ACHN (cell line): ENCODE measurements at regions not wholly inside any gene's neighbourhood (a gene's known extent, or its start where the extent isn't known, plus 50 kb on each side); places are given as distances from the start of the nearest gene placed in this dataset.
A peak's percentile ranks its signal among the peaks of the same experiment; 100 is the strongest.
"Not testable (repeated sequence)": the region's sequence is repeated elsewhere in the genome, so short reads cannot be mapped to it uniquely, and the experiment has no call there.

Experiments
- DNase-seq: peaks from one replicate; pipeline ENCODE4 v3.0.0-alpha.2; 2015
- in situ Hi-C: cut with HindIII; loops from 2 replicates; pipeline ENCODE4 v1.10.0; 2017; ENCODE audit warnings: low sequenced_read_pairs, low pct_ligation_motif_present, low pct_unique_long_range_greater_than_20kb

DNA sequence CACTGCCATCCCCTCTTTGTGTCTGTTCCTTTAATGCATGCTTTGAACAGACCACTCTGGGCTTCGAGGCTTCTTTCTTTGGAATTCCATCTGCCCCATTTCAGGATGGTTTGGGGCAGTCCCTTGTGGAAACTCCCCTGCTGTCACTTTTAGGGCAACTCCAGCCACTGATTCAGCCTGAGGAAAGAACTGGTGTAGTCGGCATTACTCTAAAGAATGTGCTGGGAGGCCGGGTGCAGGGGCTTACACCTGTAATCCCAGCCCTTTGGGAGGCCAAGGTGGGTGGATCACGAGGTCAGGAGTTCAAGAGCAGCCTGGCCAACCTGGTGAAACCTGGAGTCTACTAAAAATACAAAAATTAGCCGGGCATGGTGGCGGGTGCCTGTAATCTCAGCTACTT, 358.1 kb upstream of the NUPR2 start:
- in situ Hi-C loops = no loop called here
- no peak for DNase-seq

DNA sequence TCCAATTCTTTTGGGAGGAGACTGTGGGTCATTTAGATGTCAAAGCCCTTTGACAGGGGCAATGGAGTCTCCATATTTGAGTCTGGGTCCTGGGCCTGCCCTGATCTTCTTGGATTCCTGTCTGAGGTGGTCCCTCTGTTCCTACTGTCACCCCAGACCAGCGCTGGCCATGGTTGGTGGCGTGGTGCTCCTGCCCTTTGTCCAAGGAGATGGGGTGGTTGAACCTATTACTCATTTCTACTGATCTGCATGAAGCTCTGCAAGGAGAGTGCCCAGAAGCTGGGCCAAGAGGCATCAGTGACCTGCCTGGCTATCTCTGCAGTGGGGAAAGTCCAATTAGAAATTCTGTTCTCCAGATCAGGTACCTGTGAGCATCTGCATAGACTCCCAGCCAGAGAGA, 355.6 kb upstream of the NUPR2 start:
- no peak for DNase-seq
- in situ Hi-C loops = no loop called here

DNA sequence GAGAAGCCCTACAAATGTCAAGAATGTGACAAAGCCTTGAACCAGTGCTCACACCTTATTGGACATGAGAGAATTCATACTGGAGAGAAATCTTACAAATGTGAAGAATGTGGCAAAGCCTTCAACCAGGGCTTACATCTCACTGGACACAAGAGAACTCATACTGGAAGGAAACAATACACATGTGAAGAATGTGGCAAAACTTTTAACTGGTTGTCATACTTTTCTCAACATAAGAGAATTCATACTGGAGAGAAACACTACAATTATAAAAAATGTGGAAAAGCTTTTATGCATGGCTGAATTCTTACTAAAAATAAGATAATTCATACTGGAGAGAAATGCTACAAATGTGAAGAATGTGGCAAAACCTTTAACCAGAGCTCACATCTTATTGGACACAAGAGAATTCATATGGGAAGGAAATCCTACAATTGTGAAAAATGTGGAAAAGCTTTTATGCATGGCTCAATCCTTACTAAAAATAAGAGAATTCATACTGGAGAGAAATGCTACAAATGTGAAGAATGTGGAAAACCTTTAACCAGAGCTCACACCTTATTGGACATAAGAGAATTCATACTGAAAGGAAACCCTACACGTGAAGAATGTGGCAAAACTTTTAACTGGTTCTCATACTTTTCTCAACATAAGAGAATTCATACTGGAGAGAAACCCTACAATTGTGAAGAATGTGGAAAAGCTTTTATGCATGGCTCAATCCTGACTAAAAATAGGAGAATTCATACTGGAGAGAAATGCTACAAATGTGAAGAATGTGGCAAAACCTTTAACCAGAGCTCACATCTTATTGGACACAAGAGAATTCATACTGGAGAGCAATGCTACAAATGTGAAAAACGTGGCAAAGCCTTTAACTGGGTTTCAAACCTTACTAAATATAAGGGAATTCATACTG, 350.6 kb upstream of the NUPR2 start:
- DNase-seq, in situ Hi-C loops: not testable (repeated sequence)

DNA sequence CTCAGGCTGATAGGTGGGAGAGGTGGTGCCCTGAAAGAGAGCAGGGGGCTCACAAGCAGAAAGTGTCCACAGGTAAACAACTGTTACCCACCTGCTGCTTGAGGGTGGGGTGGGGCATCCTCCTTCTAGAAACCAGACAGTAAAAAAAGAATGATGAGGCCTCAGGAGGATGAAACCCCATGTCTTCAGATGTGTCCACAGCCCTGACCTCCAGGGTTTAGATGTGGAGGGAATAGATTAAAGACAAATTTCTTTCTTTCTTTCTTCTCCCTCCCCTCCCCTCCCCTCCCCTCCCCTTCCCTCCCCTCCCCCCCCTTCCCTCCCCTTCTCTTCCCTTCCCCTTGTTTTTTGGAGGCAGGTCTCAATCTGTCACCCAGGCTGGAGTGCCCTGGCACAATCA, 333.5 kb upstream of the NUPR2 start:
- in situ Hi-C loops = no loop called here
- DNase-seq = no peak

DNA sequence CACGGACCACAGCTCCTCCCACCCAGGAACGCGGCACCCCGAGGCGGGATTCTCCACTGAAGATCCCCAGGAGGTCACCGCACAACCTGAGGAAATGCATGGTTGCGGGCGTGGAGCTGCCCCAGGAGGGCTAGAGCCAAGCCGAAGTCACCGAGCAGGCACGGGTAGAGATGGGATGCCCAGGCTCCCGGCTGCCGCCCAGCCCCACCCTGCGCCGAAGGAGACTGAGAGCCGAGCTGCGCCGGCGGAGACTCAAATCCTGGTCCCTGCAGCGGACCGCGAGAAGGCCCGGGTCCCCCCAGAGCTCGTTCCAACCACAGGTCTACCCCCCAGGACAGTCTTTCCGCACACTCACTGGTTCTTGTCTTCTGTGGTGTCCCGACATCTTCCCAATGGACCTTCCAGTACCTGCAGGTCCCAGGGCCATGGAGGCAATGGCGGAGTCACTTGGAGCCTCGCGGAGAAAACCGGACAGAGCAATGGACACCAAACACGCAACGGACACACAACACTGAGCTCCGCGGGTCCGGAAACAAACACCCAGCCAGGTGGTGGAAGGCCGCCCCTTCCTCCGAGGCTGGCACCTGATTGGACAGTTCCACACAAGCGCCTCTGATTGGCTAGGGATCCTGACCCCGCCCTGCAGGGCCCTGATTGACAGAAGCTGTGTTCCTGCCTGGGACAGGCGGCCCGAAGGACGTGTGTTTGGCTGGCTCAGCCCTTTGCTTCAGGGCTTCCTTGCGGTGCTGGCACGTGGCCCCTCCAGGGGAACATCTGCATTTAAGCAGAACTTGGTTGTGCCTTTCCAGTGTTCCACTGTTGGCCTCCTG, 331.9 kb upstream of the NUPR2 start:
- in situ Hi-C loops = no loop called here

DNA sequence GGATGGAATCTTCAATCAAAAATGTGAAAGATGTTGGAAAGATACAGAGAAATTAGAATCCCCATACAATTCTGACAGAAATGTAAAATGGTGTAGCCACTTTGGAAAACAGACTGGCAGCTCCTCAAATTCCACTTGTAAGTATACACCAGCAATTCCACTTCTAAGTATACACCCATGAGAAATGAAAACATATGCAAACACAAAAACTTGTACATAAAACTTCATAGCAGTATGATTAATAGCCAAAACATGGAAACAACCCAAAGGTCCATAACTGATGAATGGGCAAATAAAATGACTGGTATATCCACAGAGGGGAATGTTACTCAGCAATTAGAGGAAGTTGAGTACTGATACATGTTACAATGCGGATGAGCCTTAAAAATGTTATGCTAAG, 304.3 kb upstream of the NUPR2 start:
- in situ Hi-C loops, DNase-seq: not testable (repeated sequence)

More for the DNA sequence above, 331.9 kb upstream of the NUPR2 start:
- no peak for DNase-seq

DNA sequence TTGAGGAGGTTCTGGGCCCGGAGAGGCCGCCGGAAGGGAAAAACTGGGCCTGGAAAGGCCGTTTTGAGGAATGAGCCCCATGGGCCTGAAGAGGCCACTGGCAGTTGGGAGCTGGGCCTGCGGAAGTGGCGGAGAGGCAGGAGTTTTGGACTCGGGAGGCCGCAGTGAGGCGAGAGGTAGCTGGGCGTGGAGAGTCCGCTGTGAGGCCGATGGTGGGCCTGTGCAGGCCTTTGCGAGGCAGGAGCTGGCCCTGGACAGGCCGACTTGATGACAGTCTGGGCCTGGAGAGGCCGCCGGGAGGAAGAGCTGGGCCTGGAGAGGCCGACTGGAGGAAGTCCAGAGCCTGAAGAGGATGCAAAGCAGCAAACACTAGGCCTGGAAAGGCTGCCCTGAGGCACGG, 259.0 kb upstream of the NUPR2 start:
- in situ Hi-C loops = no loop called here
- no peak for DNase-seq

DNA sequence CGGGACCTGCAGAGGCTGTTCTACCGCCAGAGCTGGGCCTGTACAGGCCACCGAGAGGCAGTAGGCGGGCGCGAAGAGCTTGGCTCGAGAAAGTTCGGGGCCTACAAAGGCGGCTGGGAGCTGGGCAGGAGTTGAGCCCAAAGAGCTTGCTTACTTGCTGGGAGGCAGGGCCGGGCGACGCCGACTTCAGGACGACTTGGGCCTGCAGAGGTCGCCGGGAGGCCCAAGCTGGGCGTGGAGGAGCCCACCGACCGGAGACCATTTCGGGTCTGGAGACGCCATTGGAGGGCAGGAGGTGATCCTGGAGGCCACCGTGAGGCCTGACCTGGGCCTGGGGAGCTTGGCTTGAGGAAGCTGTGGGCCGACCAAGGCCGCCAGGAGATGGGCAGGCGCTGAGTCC, 258.4 kb upstream of the NUPR2 start:
- in situ Hi-C loops, DNase-seq: not testable (repeated sequence)

DNA sequence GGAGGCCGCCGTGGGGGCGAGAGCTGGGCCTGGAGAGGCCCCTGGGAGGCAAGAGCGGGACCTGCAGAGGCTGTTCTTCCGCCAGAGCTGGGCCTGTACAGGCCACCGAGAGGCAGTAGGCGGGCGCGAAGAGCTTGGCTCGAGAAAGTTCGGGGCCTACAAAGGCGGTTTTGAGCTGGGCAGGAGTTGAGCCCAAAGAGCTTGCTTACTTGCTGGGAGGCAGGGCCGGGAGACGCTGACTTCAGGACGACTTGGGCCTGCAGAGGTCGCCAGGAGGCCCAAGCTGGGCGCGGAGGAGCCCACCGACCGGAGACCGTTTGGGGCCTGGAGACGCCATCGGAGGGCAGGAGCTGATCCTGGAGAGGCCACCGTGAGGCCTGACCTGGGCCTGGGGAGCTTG, 257.1 kb upstream of the NUPR2 start:
- in situ Hi-C loops = not testable (repeated sequence)
- peak; percentile 41 for DNase-seq

DNA sequence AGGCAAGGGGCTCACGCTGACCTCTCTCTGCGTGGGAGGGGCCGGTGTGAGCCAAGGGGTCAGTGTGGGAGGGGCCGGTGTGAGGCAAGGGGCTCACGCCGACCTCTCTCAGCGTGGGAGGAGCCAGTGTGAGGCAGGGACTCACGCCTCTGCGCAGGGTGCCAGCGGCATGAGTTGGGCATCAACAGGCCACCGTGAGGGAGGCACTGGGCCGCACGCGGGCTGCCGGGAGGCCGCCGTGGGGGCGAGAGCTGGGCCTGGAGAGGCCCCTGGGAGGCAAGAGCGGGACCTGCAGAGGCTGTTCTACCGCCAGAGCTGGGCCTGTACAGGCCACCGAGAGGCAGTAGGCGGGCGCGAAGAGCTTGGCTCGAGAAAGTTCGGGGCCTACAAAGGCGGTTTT, 255.6 kb upstream of the NUPR2 start:
- DNase-seq, in situ Hi-C loops: not testable (repeated sequence)

DNA sequence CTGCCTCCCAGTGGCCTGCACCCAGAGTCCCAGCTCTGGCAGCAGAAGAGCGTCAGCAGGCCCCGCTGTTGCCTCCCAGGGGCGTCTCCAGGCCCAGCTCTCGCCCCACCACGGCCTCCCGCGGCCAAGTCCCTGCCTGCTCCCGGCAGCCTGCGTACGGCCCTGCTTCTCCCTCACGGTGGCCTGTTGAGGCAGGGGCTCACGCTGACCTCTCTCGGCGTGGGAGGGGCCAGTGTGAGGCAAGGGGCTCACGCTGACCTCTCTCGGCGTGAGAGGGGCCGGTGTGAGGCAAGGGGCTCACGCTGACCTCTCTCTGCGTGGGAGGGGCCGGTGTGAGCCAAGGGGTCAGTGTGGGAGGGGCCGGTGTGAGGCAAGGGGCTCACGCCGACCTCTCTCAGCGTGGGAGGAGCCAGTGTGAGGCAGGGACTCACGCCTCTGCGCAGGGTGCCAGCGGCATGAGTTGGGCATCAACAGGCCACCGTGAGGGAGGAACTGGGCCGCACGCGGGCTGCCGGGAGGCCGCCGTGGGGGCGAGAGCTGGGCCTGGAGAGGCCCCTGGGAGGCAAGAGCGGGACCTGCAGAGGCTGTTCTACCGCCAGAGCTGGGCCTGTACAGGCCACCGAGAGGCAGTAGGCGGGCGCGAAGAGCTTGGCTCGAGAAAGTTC, 254.1 kb upstream of the NUPR2 start:
- DNase-seq, in situ Hi-C loops: not testable (repeated sequence)

DNA sequence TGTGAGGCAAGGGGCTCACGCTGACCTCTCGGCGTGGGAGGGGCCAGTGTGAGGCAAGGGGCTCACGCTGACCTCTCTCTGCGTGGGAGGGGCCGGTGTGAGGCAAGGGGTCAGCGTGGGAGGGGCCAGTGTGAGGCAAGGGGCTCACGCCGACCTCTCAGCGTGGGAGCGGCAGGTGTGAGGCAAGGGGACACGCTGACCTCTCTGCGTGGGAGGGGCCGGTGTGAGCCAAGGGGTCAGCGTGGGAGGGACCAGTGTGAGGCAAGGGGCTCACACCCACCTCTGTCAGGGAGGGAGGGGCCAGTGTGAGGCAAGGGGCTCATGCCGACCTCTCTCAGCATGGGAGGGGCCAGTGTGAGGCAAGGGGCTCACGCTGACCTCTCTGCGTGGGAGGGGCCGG, 251.7 kb upstream of the NUPR2 start:
- DNase-seq, in situ Hi-C loops: not testable (repeated sequence)

DNA sequence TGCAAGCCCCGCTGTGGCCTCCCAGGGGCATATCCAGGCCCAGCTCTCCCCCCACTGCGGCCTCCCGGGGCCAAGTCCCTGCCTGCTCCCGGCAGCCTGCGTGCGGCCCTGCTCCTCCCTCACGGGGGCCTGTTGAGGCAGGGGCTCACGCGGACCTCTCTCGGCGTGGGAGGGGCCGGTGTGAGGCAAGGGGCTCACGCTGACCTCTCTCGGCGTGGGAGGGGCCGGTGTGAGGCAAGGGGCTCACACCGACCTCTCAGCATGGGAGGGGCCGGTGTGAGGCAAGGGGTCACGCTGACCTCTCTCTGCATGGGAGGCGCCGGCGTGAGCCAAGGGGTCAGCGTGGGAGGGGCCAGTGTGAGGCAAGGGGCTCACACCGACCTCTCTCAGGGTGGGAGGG, 251.2 kb upstream of the NUPR2 start:
- DNase-seq, in situ Hi-C loops: not testable (repeated sequence)

DNA sequence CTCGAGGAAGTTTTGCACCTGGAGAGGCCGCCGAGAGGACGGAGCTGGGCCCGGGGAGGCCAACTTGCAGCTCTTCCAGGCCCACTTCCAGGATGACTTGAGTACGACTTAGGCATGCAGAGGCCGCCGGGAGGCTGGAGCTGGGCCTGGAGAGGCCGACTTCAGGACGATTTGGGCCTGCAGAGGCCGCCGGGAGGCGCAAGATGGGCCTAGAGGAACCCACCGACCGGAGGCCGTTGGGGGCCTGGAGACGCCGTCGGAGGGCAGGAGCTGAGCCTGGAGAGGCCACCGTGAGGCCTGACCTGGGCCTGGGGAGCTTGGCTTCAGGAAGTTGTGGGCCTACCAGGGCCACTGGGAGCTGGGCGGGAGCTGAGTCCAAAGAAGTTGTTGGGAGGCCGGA, 250.5 kb upstream of the NUPR2 start:
- DNase-seq, in situ Hi-C loops: not testable (repeated sequence)

DNA sequence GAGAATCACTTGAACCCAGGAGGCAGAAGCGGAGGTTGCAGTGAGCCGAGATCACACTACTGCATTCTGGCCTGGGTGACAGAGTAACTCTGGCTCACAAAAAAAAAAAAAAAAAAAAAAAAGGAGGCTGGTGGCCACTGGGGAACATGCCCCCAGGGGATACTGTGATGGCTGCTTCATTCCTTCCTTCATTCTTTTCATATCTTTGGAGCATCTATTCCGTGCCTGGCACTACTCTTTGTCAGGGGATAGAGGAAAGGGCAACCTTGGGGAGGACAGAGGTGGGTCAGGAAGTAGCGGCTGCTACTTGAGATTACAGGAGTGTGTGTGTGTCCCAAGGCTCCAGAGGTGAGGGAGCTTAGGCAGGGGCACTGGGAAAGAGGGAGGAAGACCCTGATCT, 236.4 kb upstream of the NUPR2 start:
- DNase-seq, in situ Hi-C loops: not testable (repeated sequence)

DNA sequence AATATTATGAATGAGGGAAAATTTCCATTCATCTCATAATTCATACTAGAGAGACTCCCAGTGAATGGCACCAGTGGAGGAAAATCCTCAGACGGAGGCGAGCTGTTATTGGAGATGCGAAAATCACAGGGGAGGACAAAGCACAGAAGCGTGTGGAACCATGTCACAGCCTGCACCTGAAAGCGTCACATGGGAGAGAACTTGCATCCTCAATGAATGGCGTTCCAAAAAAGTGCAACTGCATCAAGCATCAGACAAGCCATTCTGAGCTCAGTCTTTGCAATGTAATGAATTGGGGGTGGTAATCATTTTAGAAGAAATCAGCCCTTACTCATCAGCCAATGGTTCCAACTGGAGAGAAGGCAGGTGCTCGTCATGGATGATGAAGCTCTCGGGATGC, 235.0 kb upstream of the NUPR2 start:
- in situ Hi-C loops, DNase-seq: not testable (repeated sequence)

DNA sequence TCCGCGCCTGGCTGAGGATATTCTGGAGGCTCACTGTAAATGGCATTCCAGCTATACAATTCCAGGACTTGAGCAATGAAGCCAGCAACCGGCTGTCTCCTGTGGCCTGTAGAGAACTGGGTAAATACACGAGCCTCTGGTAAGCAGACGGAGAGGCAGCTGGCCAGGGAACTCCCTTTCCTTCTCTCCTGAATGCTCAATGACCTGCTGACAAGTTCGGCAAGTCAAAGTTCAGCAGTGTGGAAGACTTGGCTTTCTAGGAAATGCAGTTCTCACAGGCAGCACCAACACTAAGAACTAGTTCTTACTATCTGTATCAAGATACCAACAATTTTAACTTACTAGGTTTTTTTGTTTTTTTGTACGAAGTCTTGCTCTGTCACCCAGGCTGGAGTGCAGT, 232.1 kb upstream of the NUPR2 start:
- in situ Hi-C loops = not testable (repeated sequence)

DNA sequence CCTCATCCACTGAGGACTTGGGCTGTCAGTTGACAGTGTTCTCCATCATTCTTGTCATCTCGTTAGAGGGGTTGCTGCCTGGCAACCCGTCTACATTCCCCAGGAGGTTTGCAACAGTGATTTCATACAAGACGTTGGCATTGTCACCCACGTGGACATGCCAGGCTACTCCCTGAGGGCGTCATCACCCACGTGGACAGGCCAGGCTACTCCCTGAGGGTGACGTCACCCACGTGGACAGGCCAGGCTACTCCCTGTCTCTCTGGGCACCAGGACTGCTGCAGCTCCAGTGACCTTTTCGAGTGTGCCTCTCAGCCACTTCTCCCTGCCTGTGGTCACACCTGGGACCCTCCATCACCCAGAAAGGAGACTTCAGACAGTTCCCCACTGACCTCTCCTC, 212.1 kb upstream of the NUPR2 start:
- DNase-seq, in situ Hi-C loops: not testable (repeated sequence)

More for the DNA sequence above, 232.1 kb upstream of the NUPR2 start:
- not testable (repeated sequence) for DNase-seq

DNA sequence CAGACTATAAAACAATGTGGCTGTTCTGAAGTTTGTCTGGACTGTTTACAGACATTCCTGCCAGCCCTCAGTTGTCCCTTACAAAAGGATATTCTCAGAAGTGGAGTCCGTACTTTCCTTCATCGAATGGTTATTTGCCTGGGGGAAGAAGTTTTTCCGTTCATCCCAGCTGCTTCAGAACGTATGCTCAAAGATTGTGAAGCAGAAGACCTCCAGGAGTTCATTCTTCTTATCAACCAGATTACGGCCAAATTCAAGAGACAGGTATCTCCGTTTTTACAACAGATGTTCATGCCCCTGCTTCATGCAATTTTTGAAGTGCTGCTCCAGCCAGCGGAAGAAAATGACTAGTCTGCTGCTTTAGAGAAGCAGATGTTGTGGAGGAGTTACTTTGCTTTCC, 174.3 kb upstream of the NUPR2 start:
- DNase-seq = no peak
- in situ Hi-C loops = no loop called here
